ENCODE measurements at regions not wholly inside any gene's neighbourhood (a gene's known extent, or its start where the extent isn't known, plus 50 kb on each side); places are given as distances from the start of the nearest gene placed in this dataset.

DNA sequence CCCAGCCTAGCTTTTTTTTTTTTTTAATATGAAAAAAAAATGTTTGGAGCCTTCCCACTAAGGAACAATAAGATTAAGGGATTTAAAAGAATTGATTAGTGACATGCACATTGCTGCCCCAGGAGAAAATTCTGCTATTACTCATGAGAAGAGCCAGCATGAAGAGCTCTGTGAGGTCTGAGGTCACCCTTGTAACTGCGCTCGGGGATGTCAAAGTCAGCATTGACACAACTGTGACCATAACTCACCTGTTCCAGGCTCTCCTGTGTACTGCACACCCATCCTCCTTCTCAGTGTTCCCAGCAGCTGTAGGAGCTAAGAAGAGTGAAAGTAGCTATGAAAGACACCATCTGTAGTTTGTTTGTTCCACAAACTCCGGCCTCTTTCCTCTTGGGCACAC lies 109.8 kb upstream of the FGF3 start:
- no peak for DNase-seq (ENCODE audit: low spot score)

DNA sequence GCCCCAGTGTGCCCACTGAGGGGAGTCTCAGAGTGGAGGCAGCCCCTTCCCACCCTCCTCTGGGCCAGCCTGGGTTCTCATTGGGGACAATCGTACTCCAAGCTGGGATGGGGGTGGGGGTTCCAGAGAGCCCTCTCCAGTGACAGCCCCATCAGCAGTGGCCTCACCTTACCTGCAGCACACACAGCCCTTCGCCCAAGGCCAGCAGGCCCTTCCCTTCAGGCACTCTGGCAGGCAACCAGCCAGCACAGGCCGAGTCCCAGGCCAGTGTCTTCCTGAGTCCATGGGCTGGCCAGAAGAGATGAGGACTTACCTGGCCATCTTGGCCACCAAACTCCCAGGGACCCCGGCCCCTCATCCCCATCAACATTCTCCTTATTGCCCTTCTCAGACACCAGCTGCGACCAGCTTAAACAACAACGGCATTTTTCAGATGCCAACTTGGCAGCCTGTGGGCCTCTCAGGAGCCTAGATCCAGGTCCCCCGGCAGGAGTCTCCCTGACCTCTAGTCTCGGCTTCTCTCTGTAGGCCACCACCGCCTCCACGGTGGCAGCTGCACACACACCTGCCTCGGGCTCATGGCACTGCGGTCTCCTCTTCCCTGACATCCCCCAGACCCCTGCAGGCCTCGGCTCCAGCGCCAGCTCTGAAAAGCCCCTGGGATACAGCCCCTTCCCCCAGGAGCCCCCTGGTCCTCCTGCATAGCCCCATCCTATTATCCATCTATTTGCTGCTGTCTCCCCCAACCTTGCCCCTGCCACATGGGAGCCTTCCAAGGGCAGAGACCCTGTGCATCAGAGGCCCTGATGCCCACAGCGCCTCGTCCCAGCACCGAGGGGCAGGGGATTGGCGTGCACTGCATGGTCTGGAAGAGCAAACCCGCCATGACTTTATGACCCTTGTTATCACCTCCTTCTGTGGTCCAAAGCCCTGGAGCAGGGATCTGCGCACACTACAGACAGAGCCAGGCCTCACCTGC lies 111.2 kb upstream of the FGF3 start:
- DNase-seq (ENCODE audit: low spot score), result peak; percentile 67

DNA sequence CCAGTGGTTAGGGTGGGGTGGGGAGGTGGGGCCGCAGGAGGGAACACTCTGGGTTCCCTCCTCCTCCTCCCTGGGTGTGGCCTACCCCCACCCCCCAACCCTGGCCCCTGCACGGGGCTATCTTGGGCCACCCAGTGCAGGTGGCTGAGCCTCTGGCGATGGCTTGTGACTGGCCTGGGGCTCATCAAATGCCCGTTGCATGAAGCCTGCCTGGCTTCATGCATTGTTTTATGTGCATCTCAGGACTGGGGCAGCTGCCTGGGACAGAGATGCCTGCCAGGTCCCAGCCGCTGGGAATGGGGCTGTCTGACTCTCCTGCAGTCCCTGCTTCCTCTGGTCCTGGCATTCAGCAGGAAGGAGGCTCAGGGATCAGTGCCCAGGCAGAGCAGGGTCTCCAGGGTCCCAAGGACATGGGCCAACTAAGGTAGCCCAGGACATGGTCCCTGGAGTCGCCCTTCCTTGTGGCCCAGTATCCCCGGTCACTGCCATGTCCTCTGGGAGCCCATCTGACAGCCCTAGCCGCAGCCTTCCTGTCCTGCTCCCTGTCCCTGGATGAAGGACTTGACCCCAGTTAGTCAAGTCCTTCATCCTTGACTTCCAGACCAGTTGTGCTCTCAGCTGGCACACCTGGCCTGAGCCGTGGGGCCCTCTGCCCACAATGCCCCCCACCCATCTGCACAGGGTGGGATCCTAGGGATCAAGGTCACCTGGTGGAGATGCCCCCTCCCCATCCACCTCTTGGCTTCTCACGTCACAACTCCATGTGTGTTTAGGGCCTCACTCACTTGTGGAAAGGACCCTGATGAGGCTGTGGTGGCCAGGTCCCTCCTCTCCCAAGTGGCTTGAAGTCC lies 112.1 kb upstream of the FGF3 start:
- DNase-seq (ENCODE audit: low spot score), result peak; percentile 68

DNA sequence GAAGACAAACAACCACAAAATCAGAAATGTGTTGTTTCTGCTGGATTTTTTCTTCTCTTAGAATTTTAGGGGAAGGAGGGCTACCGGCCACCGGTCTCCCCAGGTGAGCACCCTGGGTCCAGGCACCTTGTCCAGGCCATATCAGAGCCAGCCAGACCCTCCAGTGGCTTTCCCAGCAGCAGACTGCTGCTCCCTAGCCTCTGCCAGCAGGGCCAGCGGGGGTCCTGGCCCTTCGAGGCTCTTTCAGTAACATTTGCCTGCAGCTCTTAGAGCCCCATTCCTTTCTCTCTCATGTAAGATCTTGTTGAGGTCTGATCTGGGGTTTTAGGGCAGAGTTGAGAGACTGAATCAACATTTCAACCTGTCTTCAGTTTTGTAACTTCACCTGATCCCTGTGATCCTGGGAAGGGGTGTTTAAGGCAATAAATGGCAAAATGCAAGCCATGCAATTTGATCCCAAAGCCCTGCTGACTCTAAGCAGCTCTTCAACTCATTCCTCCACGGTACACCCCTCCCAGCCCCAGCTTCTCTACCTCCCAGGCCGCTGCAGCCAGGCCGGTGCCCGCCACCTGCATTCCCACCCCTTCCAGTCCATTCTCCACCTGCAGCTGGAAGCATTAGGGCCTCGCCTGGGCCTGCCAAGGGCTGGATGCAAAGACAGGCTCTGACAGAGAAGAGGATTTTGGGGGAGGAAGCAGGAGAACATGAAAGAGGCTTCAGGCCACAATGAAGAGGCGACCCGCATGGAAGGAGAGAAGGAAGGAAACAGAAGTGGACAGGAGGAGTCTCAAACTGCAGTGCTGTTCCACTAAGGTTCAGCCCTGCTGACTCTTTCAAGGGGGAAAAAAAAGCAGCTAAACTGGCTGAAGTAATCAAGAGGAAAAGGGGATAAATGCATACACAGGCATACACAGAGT lies 113.0 kb upstream of the FGF3 start:
- no peak for DNase-seq (ENCODE audit: low spot score)

- peak; percentile 89 for DNase-seq (ENCODE audit: low spot score)
Measured at GRCh38 chr11:69934861-69935494, 115.8 kb upstream of the FGF3 start.

DNA sequence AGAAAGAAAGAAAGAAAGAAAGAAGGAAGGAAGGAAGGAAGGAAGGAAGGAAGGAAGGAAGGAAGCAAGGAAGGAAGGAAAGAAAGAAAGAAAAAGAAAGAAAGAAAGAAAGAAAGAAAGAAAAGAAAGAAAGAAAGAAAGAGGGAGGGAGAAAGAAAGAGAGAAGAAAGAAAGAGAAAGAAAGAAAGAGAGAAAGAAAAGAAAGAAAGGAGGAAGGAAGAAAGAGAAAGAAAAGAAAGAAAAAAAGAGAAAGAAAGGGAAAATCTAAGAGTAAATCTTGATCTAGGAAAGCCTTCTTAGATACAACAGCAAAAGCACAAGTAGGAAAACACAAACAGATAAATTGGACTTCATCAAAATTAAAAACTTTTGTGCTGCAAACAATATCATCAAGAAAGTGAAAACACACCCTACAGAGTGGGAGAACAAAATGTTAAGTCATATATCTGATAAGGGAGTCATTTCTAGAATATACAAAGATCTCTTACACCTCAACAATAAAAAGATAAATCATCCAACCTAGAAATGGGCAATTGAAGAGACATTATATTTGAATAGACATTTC lies 116.8 kb upstream of the FGF3 start:
- DNase-seq (ENCODE audit: low spot score), result no peak

GRCh38 chr11:69936771-69937170 lies 117.6 kb upstream of the FGF3 start:
- no peak for DNase-seq (ENCODE audit: low spot score)

DNA sequence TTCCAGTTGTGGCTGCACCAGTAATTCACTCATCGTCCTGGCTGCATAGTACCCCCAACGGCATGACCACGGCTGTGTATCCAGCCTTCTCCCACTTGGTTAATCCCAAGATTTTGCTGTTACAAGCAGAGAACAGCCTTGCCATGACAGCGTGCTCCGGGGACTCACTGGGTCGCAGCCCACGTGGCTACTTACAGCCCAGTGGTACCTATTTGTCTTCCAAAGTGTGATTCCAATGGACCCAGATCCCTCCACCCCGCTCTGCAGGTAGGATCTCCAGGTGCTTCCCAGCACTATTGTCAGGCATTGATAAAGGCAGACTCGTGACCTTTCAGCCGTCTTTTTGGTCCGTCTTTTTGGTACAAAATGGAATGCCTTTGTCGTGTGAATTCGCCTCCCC lies 119.0 kb upstream of the FGF3 start:
- peak; percentile 59 for DNase-seq (ENCODE audit: low spot score)

- peak; percentile 88 for DNase-seq (ENCODE audit: low spot score)
Measured at GRCh38 chr11:69939551-69940245, 120.5 kb upstream of the FGF3 start.

- peak; percentile 67 for DNase-seq (ENCODE audit: low spot score)
Measured at GRCh38 chr11:69940246-69940610, 121.0 kb upstream of the FGF3 start.

- DNase-seq (ENCODE audit: low spot score), result peak; percentile 80
Measured at GRCh38 chr11:69941546-69942332, 122.5 kb upstream of the FGF3 start.

DNA sequence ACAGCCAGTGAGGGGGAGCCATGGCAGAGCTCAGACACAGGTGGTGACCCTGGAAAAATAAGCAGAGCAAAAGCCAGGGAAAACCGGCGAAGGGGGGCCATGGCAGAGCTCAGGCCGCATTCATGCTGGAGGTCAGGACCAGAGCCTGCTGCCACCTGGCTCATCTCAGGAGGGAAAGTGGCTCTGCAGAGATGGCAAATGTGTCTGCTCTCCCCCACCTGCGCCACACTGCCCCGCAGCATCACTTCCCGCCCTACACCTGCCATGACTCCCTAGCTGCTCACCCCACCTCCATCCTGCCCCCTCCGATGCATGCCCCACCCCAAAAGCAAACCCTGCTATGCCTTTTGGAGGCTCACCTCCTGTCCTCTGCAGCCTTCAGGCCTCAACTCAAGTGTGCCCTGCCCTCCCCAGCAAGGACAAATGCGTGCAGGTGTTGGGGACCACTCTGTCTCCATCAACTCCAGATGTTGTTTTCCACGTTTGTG lies 123.2 kb upstream of the FGF3 start:
- no peak for DNase-seq (ENCODE audit: low spot score)

DNA sequence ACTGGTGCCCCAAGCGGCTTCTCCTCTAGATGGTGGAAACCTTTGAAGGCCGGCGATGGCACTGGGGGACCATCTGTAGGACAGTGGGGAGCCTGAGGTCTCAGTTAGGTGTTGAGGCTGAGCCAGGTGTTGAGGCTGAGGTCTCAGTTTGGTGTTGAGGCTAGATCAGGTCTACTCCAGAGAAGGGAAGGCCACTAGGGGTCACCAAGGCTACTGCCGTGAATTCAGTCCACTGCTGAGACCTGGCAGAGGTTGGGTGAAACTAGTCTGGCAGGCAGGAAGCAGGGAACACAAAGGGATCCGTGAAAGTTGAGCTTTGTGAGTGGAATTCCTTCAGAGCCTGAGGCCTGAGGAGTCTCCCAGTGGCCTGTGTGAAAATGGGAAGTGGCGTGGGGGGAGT lies 123.8 kb upstream of the FGF3 start:
- DNase-seq (ENCODE audit: low spot score), result no peak

- DNase-seq (ENCODE audit: low spot score), result no peak
Measured at GRCh38 chr11:69943506-69943905, 124.3 kb upstream of the FGF3 start.

DNA sequence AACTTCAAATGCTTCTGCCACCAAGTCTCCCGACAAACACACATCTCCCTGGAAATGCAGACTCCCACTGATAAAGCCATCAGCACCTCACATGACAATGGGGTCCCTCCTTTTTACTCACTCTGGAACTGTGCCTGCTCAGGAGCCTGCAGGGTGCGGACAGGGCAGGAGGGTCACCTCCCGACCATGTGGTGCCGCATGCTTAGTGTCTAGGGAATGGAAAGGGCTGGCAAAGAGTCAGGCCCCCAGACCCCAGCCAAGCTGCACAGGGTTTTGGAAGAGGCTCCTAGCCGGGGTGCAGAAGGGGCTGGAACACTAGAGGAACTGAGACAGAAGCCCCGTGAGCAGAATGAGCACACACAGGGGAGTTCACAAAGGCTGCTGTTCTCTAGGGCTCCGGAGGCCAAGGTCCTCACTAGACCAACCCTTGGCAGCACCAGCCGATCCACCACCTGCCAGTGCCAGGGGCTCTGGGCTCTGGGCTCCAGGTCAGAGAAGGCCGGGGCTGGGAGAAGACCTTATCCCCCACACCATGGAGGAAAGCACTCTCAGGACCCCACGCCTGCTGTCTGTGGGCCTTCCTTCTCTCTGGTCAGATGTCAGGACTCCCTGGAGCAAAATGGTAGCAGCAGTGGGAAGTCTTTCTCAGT lies 125.1 kb upstream of the FGF3 start:
- no peak for DNase-seq (ENCODE audit: low spot score)

GRCh38 chr11:69945157-69945556 lies 125.9 kb upstream of the FGF3 start:
- no peak for DNase-seq (ENCODE audit: low spot score)

- no peak for DNase-seq (ENCODE audit: low spot score)
Measured at GRCh38 chr11:69947059-69947792, 128.0 kb upstream of the FGF3 start.
